ENCODE measurements at regions not wholly inside any gene's neighbourhood (a gene's known extent, or its start where the extent isn't known, plus 50 kb on each side); places are given as distances from the start of the nearest gene placed in this dataset.

DNA sequence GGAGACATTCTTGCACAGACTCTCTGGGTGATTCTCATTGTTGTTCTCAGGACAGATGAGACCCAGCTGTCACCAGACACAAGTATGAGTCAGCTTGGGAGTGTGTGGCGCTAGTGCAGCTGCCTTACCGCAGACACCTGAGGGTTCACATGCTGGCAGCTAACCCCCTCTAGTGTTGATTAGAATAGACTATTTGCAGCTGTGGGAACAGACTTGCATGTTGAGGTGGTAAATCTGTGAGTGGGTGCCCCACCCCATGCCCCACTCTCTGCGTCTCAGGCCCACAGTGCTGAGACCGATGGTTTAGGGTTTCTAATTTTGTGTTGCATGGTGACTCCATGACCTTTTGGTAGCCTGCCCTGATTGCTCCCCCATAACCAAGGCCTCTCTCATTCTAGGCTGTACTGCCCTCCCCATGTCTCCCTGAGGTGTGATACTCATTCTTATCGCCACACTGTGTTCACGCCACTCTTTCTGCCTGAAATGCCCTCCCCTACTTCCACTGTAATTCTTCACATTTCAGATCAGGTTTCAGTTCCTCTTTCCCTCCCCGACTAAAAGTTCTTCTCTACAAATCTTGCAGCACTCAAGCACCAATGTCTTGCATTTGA lies 73.7 kb upstream of the KIRREL3 start:
- DNase-seq (ENCODE audit: low spot score) = peak; percentile 86

DNA sequence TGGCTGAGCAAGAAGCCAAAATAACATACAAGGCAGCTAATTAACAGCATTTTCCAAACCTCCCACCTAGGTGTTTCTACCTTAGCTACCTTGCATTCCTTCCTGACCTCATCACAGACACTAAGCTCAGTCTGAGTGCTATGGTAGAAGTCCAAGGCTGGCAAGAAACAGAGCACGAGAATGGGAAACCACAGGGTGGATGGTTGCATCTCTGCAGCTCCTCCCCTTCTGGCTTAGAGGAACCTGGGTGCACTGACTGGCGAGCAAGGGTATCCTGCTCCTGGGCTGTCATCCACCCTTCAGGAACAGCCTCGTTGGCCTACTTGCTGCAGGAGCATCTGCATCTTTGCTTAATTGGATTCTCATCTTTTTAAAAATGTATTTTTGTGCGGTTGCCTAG lies 73.1 kb upstream of the KIRREL3 start:
- DNase-seq (ENCODE audit: low spot score) = no peak

DNA sequence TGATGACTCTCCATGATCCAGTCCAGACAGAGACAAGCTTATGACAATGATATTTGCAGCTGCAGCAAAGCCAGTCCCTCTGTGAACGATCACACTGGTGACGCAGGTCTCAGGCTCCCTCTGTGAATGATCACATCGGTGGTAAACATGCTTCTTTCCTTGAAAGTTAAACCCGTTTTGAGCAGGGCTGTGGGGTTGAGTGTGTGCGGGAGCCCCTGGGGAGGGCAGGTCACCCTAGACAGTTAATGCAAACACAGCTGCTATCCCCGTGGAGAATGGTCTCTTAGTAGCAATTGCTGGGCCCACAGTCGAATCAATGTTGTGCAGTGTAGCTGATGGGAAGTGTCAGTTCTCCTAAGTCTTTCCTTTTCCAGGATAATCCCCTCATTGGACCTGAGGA lies 71.0 kb upstream of the KIRREL3 start:
- no peak for DNase-seq (ENCODE audit: low spot score)

DNA sequence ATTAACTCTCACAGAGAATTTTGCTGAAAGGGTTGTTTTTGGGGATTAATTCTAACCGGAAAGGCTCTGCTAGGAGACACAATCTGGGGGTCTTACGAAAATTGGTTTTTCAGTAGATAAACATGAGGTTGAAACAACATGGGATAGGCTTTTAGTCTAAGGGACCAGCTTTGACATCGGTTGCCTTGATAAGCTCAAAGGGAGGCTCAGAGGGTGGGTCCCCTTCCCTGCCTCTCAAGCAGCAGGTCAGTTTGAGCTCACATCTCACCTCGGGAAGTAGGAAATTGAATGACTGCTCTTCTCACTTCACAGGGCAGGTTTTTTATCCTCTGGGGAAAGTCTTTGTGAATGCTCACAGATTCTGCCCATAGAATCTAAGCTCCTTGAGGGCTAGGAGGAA lies 70.2 kb upstream of the KIRREL3 start:
- no peak for DNase-seq (ENCODE audit: low spot score)

DNA sequence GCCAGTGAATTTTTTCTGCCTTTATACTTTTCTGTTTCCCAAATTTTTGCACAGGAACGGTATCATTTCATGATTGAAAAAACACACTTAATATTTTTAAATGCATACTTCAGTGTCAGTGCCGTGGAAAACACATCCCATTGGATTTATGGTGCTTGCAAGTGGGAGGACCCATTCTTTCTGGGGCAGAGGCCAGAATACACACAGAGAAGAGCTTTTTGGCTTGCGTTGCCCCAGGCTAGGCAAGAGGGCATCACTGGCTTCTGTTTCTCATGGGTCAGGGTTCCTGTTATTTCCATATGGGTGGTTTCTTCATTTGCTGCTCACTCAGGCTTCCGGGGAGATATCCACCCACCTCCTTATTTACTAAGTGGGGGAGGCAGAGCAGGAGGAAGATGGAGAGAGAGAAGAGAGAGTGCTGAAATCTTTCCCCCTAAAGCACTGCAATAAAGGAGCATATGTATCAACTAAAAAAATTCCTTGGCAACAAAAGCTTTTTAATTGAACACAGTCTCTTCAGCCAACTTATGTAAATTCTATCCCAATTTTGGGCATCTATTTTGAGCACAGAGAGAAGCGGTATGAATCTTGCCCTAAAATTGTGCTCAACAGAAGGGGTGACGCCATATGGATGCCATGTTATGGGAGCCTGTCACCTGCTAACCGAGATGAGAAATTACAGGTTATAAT lies 66.0 kb upstream of the KIRREL3 start:
- no peak for DNase-seq (ENCODE audit: low spot score)

DNA sequence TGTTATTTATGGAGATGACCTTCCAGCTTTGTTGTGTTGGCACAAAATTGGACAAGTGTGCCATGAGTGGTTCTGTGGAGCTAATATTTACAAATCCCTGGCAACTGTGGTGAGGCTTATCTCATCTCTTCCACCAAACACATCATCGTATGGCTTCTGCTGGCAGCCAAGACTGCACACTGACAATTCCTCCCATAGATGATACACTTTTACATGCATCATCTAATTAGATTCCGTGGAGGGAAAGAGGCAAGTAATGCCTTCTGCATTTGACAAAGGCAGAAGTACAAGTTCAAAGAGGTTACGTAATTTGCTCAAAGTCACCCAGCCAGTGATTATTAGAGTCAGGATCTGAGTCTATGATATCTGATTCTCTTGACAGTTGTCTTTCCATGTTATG lies 62.7 kb upstream of the KIRREL3 start:
- no peak for DNase-seq (ENCODE audit: low spot score)

DNA sequence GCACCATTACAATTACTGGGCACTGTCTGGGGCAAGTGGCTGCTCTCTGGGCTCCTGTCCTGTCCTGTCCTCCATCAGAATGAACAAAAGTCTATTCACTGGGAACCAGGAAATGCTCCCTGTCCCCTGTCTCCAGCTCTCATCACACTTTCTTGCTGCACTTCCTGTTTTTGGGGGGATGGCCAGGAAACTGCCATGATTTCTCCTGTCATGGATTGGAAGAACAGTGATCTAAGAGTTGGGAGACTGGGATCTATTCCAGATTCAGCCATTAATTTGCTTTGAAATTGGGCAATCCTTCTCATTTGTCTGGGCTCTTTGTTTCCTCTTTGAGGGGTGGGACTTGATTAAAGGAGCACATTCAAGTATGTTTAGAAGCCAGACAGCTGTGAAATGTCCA lies 61.4 kb upstream of the KIRREL3 start:
- no peak for DNase-seq (ENCODE audit: low spot score)

DNA sequence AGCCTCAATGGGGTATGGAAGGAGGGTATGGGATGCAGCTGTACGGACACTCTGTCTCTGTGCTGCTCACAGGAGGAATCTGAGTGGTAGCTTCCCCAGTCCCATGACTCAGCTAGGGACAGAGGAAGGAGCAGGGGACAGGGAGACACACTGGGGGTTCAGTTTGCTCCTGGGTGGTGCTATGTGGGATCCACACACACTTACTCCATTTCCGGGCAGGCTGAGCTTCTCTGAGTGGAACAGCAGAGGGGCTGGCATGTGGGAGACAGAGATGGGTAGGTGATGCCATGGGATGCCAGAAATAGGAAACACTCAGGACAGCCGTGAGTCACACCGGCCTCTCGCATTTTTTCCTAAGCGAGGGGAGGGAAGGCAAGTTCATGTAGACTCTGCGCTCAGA lies 59.2 kb upstream of the KIRREL3 start:
- no peak for DNase-seq (ENCODE audit: low spot score)

DNA sequence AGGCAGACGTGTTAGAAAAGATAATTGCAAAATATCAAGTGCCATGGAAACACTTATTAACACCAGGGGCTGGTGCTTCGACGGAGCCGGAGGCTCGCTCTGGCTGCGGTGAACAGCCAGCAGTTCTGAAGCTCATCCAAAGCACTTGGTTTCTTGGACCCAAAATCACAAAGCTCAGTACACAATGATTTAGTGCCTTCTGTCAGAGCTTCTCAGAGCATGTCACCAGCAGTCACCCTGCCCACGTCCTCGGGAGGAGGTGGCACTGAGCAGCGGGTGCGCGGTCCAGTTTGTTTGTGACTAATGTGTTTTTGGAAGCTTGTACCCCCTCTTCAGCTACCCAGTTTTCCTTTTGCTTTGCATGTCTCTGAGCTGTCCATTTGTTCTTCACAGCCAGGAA lies 58.7 kb upstream of the KIRREL3 start:
- DNase-seq (ENCODE audit: low spot score) = no peak

DNA sequence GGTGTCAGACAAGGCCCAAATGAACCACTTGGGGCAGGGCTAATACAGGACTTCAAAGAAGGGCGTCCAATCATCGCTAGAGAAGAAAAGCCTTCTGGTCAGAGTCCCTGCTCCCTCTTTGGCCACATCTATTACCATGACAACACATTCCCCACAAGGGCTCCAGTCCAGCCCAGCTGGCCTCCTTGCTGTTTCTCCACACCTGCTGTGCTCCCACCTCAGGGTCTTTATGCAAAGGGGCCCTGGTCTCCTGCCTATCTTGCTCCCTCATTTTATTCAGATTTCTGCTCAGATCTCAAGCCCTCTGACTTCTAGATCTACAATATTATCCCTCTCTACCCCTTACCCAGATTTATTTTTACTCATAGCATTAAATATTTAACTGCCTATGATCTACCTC lies 58.0 kb upstream of the KIRREL3 start:
- no peak for DNase-seq (ENCODE audit: low spot score)

DNA sequence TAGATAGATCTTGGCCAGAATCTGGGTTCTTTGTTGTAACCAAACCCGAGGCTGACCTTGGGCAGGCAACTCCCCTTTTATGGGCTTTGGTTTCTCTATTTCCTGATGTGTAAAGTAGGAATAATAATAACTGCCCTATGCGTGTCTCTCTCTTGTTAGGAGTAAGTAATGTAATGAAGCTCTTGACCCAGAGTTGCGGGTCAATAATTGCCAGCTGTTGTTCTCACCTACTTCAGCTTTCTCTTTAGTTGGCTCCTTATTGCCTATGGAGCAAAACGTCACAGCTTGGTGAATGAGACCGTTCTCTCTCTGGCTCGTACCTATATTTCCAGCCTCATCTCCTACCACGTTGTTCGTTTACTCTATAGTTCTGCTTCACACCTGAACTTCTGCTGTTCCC lies 56.6 kb upstream of the KIRREL3 start:
- DNase-seq (ENCODE audit: low spot score) = no peak

DNA sequence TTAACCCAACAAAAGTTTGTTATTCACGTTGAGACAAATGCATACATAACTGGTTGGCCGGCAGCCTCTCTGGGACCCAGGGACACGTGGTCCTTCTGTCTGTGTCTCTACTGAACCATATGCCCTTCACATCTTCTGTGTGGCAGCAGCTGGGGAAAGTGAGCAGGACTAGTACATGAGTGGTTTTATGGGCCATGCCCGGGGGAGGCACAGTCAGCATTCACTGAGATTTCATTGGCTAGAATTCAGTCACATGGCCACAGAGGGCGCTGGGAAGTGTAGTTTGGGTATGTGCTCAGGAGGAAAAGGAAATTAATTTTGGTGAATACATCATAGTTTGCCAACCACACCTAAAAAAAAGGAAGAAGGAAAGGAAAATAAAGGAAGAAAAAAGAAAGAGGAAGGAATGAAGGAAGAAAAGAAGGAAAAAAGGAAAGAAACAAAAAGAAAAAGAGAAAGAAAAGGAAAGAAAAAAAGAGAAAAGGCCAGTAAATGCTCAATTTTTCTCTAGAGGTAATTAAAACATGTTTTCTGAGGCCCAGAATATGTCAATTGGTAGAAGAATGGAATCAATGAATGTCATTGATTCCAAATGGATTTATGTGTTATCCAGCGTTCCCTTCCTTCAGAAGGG lies 55.9 kb upstream of the KIRREL3 start:
- DNase-seq (ENCODE audit: low spot score) = no peak

DNA sequence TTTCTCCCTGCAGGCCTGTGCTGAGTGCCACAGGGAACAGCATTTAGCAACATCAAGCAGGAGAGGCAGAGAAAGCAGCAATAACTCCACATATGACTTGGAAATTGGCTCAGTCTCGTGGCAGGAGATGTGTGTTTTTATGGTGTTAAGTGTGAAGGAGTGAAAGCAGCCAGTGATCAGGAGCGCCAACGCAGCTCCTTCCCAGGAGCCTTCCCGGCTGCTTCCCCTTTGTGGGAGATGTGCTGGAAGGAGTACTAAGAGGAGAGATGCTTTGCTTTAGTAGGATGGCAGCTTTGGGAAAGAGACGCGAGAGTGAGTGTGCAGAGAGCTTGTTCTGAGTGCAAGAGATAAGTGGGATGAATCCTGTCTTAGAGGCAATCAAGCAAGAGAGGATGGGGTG lies 54.7 kb upstream of the KIRREL3 start:
- no peak for DNase-seq (ENCODE audit: low spot score)

DNA sequence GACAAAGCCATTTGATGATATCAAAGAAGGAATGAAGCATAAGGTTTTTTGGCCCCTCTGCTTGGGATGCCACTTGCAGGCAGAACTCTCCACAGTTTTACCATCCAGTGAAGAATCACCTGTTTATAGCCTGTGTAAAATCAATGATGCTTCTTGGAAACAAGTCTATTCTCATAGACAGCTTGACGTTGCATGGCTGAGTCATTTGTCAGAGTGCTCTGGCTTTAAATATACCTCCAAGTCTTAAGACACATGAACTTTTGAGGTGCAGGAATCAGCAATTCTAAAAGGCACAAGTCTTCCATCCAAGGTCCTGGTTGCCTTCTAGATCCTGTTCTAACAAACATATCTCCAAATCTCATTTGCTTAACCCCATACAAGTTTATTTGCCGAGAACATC lies 53.6 kb upstream of the KIRREL3 start:
- DNase-seq (ENCODE audit: low spot score) = no peak

DNA sequence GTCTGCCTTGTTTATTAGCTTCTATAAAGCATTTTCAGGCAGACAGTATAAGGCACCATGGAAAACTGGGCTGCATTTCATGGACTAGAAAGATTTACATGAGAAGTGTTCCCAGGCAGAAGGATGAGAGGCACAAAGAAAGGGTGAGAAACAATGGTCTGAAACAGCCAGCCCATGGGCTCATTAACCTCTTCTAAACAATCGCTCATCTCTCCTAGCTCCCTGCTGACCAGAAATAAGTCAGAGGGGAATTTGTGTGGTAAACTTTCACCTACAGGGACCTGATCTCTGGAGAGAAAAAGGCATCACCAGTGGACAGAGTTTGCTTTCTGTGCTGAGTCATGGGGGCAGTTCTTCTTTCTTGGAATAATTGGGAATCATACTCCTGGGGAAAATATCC lies 51.8 kb upstream of the KIRREL3 start:
- DNase-seq (ENCODE audit: low spot score) = no peak
